HCT116 (cell line): ENCODE measurements at regions not wholly inside any gene's neighbourhood (a gene's known extent, or its start where the extent isn't known, plus 50 kb on each side); places are given as distances from the start of the nearest gene placed in this dataset.

Source experiments
- ATAC-seq: fragments of 200-7000 bp; cut with Tn5 transposase; 2 replicates; pipeline ENCODE4 v1.9.1; 2020; ENCODE audit warnings: mild to moderate bottlenecking, moderate library complexity
- BruUV-seq: library from RNA; stranded (reverse); fragments of 400-500 nt; replicated peaks from 2 replicates; lab custom pipeline; 2021; lab: Mats Ljungman, UMichigan
- CTCF ChIA-PET: fragments of 300-600 bp; sonication (Branson Sonifier 250); formaldehyde crosslinking; loops from one replicate; lab custom pipeline; 2021; ENCODE audit warnings: antibody characterized with exemption; lab: Charles Lee
- POLR2A ChIA-PET: fragments of 300-600, 350-600 bp; sonication (Branson Sonifier 250); formaldehyde crosslinking; loops from one replicate; lab custom pipeline; 2021; ENCODE audit warnings: antibody characterized with exemption; lab: Charles Lee
- RAD21 ChIA-PET, 2 experiments: fragments of 300-600 bp; sonication (Branson Sonifier 250); formaldehyde crosslinking; loops; one replicate each; lab custom pipeline; 2023; ENCODE audit warnings: low total read pairs in 2 of 2; ENCODE audit not compliant: uncharacterized antibody in 2 of 2, unreplicated experiment in 2 of 2, low non-redundant PET in 1 of 2; lab: Charles Lee
- DNase-seq: peaks from one replicate; pipeline ENCODE4 v3.0.0-alpha.2; 2010; ENCODE audit warnings: low read depth, low spot score
- H2AFZ ChIP-seq: fragments of 200-600 bp; shearing (Covaris generic), sonication (generic); 2 replicates; pipeline ENCODE4 v1.6.1; 2017; ENCODE audit warnings: low read depth, mixed run types, mixed read lengths, antibody characterized with exemption, low read length; ENCODE audit not compliant: poor library complexity, severe bottlenecking
- H3K27ac ChIP-seq: 2 replicates; pipeline ENCODE4 v1.5.1; 2012; ENCODE audit warnings: low read depth, low read length
- H3K27me3 ChIP-seq: fragments of 200-600 bp; sonication (generic); 2 replicates; pipeline ENCODE4 v1.6.1; 2016; ENCODE audit warnings: mixed run types, low read length, mixed read lengths; ENCODE audit not compliant: insufficient read depth
- H3K36me3 ChIP-seq, 2 experiments: fragments of 200-500 bp in 1 of 2; fragments of 200-600 bp in 1 of 2; sonication (Bioruptor generic) in 1 of 2; sonication (generic) in 1 of 2; 2 replicates each; pipeline versions ENCODE4 v1.5.1 to v1.6.1; 2014 to 2016; ENCODE audit warnings: low read length in 2 of 2, inconsistent platforms in 1 of 2, mixed read lengths in 1 of 2, mixed run types in 1 of 2; ENCODE audit not compliant: insufficient read depth in 2 of 2, control insufficient read depth in 1 of 2
- H3K4me1 ChIP-seq, 2 experiments: fragments of 200-600 bp in 1 of 2; sonication (generic) in 1 of 2; 2 replicates each; pipeline versions ENCODE4 v1.5.1 to v1.6.1; 2012 to 2017; ENCODE audit warnings: low read length in 2 of 2, inconsistent platforms in 1 of 2, mild to moderate bottlenecking in 1 of 2, mixed read lengths in 1 of 2, mixed run types in 1 of 2, moderate library complexity in 1 of 2; ENCODE audit not compliant: insufficient read depth in 2 of 2, control insufficient read depth in 1 of 2
- H3K4me2 ChIP-seq: fragments of 200-600 bp; sonication (generic); 2 replicates; pipeline ENCODE4 v1.6.1; 2017; ENCODE audit warnings: mixed run types, low read length, mixed read lengths
- H3K4me3 ChIP-seq, 2 experiments: fragments of 200-600 bp in 1 of 2; sonication (generic) in 1 of 2; replicated peaks in 1 of 2; 2 replicates each; pipeline ENCODE4 v1.5.1; 2011 to 2016; ENCODE audit warnings: low read length in 2 of 2, control low read depth in 1 of 2, low read depth in 1 of 2, mild to moderate bottlenecking in 1 of 2, mixed read lengths in 1 of 2, mixed run types in 1 of 2
- H3K79me2 ChIP-seq: fragments of 200-600 bp; sonication (generic); 2 replicates; pipeline ENCODE4 v1.6.1; 2017; ENCODE audit warnings: mild to moderate bottlenecking, mixed run types, low read length, moderate library complexity, mixed read lengths; ENCODE audit not compliant: insufficient read depth
- H3K9ac ChIP-seq: fragments of 200-600 bp; sonication (generic); 2 replicates; pipeline ENCODE4 v1.6.1; 2016; ENCODE audit warnings: low read length, mixed read lengths
- H3K9me2 ChIP-seq: fragments of 200-600 bp; sonication (generic), shearing (Covaris generic); 2 replicates; pipeline ENCODE4 v1.6.1; 2017; ENCODE audit warnings: mixed run types, mild to moderate bottlenecking, moderate library complexity; ENCODE audit not compliant: insufficient read depth
- H3K9me3 ChIP-seq, 2 experiments: fragments of 200-500 bp in 1 of 2; fragments of 200-600 bp in 1 of 2; sonication (Bioruptor generic) in 1 of 2; sonication (generic) in 1 of 2; 2 replicates each; pipeline ENCODE4 v1.6.1; 2014 to 2017; ENCODE audit warnings: low read length in 2 of 2, mixed read lengths in 2 of 2, inconsistent platforms in 1 of 2, low read depth in 1 of 2, mild to moderate bottlenecking in 1 of 2, mixed run types in 1 of 2, moderate library complexity in 1 of 2; ENCODE audit not compliant: control insufficient read depth in 1 of 2, insufficient read depth in 1 of 2
- H4K20me1 ChIP-seq: fragments of 200-600 bp; sonication (generic), shearing (Covaris generic); 2 replicates; pipeline ENCODE4 v1.6.1; 2017; ENCODE audit warnings: mixed run types, mild to moderate bottlenecking, moderate library complexity; ENCODE audit not compliant: insufficient read depth
- ATF3 ChIP-seq: IDR thresholded peaks from 2 replicates; pipeline ENCODE4 v1.6.1; 2012
- CBX3 ChIP-seq: IDR thresholded peaks from 2 replicates; pipeline ENCODE4 v1.6.1; 2012; ENCODE audit warnings: low read depth
- CEBPB ChIP-seq: IDR thresholded peaks from 2 replicates; pipeline ENCODE4 v1.6.1; 2012; ENCODE audit warnings: low read depth
- CTCF ChIP-seq, 3 experiments: fragments of 200-600 bp in 1 of 3; sonication (generic) in 1 of 3; IDR thresholded peaks in 2 of 3; conservative IDR thresholded peaks in 1 of 3; 2 replicates each; pipeline ENCODE4 v1.5.1; 2012 to 2017; ENCODE audit warnings: low read depth in 2 of 3, low read length in 2 of 3, antibody characterized with exemption in 1 of 3, borderline replicate concordance in 1 of 3, control low read depth in 1 of 3, mild to moderate bottlenecking in 1 of 3, mixed read lengths in 1 of 3, mixed run types in 1 of 3, moderate library complexity in 1 of 3; ENCODE audit not compliant: insufficient read depth in 1 of 3
- ELF1 ChIP-seq: IDR thresholded peaks from 2 replicates; pipeline ENCODE4 v1.6.1; 2012; ENCODE audit warnings: low read depth, borderline replicate concordance
- EZH2 ChIP-seq: fragments of 200-600 bp; sonication (generic); IDR thresholded peaks from 2 replicates; pipeline ENCODE4 v1.6.1; 2017; ENCODE audit warnings: antibody characterized with exemption, mixed run types
- EZH2phosphoT487 ChIP-seq: fragments of 200-600 bp; IDR thresholded peaks from 2 replicates; pipeline ENCODE4 v1.6.1; 2018; ENCODE audit warnings: antibody characterized with exemption, borderline replicate concordance
- FOSL1 ChIP-seq: IDR thresholded peaks from 2 replicates; pipeline ENCODE4 v1.6.1; 2012; ENCODE audit warnings: low read depth
- JUND ChIP-seq: IDR thresholded peaks from 2 replicates; pipeline ENCODE4 v1.6.1; 2012
- POLR2A ChIP-seq: IDR thresholded peaks from 2 replicates; pipeline ENCODE4 v1.7.0; 2011; ENCODE audit warnings: borderline replicate concordance; ENCODE audit not compliant: insufficient read depth, insufficient read length; ENCODE audit errors: extremely low read depth
- POLR2AphosphoS5 ChIP-seq: IDR thresholded peaks from 2 replicates; pipeline ENCODE4 v1.6.1; 2011; ENCODE audit warnings: mild to moderate bottlenecking, low read depth, low read length, moderate library complexity
- RAD21 ChIP-seq: IDR thresholded peaks from 2 replicates; pipeline ENCODE4 v1.6.1; 2012; ENCODE audit warnings: low read depth, mild to moderate bottlenecking
- REST ChIP-seq: IDR thresholded peaks from 2 replicates; pipeline ENCODE4 v1.6.1; 2012; ENCODE audit warnings: low read depth
- SIN3A ChIP-seq: IDR thresholded peaks from 2 replicates; pipeline ENCODE4 v1.6.1; 2012; ENCODE audit warnings: low read depth
- SP1 ChIP-seq: IDR thresholded peaks from 2 replicates; pipeline ENCODE4 v1.6.1; 2012; ENCODE audit warnings: low read depth
- SRF ChIP-seq: IDR thresholded peaks from 2 replicates; pipeline ENCODE4 v1.6.1; 2012; ENCODE audit warnings: low read depth
- TCF7L2 ChIP-seq: IDR thresholded peaks from 2 replicates; pipeline ENCODE4 v1.7.0; 2011; ENCODE audit warnings: borderline replicate concordance, inconsistent platforms; ENCODE audit not compliant: insufficient read depth, insufficient read length; ENCODE audit errors: extremely low read depth
- YY1 ChIP-seq: IDR thresholded peaks from 2 replicates; pipeline ENCODE4 v1.6.1; 2011; ENCODE audit warnings: low read length, low read depth, moderate library complexity, mild to moderate bottlenecking; ENCODE audit not compliant: insufficient replicate concordance; ENCODE audit errors: extremely low read depth
- ZBTB33 ChIP-seq: IDR thresholded peaks from 2 replicates; pipeline ENCODE4 v1.6.1; 2011; ENCODE audit warnings: mild to moderate bottlenecking, low read length, moderate library complexity; ENCODE audit not compliant: insufficient replicate concordance; ENCODE audit errors: extremely low read depth
- ZNF274 ChIP-seq: fragments of 200-500 bp; sonication (Bioruptor generic); IDR thresholded peaks from 2 replicates; pipeline ENCODE4 v1.6.1; 2014; ENCODE audit warnings: mild to moderate bottlenecking, low read depth, low read length, inconsistent platforms
- intact Hi-C: fragments of 100-400 bp; cut with micrococcal nuclease; formaldehyde crosslinking; loops from 2 replicates; pipeline ENCODE4 v1.10.0; 2022

GRCh38 chr10:65847436-65848230, 1078.2 kb upstream of the LRRTM3 start:
- POLR2A ChIA-PET = no interaction called here
- no TSS peak for BruUV-seq

More at GRCh38 chr10:65847436-65848230, 1078.2 kb upstream of the LRRTM3 start:
- no peak overlapping the region for H2AFZ ChIP-seq
- H3K4me3 ChIP-seq = no peak overlapping the region
- no peaks in the 10 kb centered on the region for H3K27me3 ChIP-seq
- no peak for TF ChIP-seq ZBTB33
- TF ChIP-seq JUND = no peak
- TF ChIP-seq ATF3 = no peak
- no peak for TF ChIP-seq EZH2
- TF ChIP-seq SP1 = no peak
- no peak for TF ChIP-seq REST
- no peak for TF ChIP-seq POLR2A
- TF ChIP-seq ELF1 = no peak
- no peak for TF ChIP-seq RAD21
- no peak for TF ChIP-seq CTCF (IDR thresholded peaks at IDR 0.05 in 2 of 3, conservative IDR thresholded peaks at IDR 0.05 in 1 of 3; ENCODE audit: borderline replicate concordance in 1 of 3, insufficient read depth in 1 of 3, low read depth in 2 of 3, low read length in 2 of 3)
- no peak for TF ChIP-seq SIN3A
- no peak for TF ChIP-seq CEBPB
- TF ChIP-seq ZNF274 = no peak
- no peak for TF ChIP-seq EZH2phosphoT487
- TF ChIP-seq TCF7L2 = no peak
- TF ChIP-seq YY1 = no peak
- TF ChIP-seq POLR2AphosphoS5 = no peak
- no peak for TF ChIP-seq FOSL1
- TF ChIP-seq SRF = no peak
- no peak for TF ChIP-seq CBX3
- no peaks in the 10 kb centered on the region for H3K79me2 ChIP-seq
- intact Hi-C loops = no loop called here
- no peak for DNase-seq
- no peaks in the 10 kb centered on the region for H3K36me3 ChIP-seq
- H3K9me2 ChIP-seq = no peaks in the 10 kb centered on the region
- CTCF ChIA-PET = no interaction called here
- RAD21 ChIA-PET = no interaction called here
- no peak overlapping the region for H3K4me2 ChIP-seq
- no peaks in the 10 kb centered on the region for H3K9me3 ChIP-seq
- no peaks in the 10 kb centered on the region for H4K20me1 ChIP-seq
- no peak overlapping the region for H3K27ac ChIP-seq
- no peak for ATAC-seq
- no peaks in the 10 kb centered on the region for H3K4me1 ChIP-seq
- no peak overlapping the region for H3K9ac ChIP-seq
